GM12873 (cell line): ENCODE measurements at regions not wholly inside any gene's neighbourhood (a gene's known extent, or its start where the extent isn't known, plus 50 kb on each side); places are given as distances from the start of the nearest gene placed in this dataset.

Experiments
- TF ChIP-seq, protein P1 (sequence below): IDR thresholded peaks from 2 replicates; pipeline ENCODE4 v1.5.1; 2012; ENCODE audit warnings: low read depth, mild to moderate bottlenecking, moderate library complexity, low read length, control low read depth; ENCODE audit not compliant: insufficient read depth; ENCODE audit errors: missing control alignments

DNA sequence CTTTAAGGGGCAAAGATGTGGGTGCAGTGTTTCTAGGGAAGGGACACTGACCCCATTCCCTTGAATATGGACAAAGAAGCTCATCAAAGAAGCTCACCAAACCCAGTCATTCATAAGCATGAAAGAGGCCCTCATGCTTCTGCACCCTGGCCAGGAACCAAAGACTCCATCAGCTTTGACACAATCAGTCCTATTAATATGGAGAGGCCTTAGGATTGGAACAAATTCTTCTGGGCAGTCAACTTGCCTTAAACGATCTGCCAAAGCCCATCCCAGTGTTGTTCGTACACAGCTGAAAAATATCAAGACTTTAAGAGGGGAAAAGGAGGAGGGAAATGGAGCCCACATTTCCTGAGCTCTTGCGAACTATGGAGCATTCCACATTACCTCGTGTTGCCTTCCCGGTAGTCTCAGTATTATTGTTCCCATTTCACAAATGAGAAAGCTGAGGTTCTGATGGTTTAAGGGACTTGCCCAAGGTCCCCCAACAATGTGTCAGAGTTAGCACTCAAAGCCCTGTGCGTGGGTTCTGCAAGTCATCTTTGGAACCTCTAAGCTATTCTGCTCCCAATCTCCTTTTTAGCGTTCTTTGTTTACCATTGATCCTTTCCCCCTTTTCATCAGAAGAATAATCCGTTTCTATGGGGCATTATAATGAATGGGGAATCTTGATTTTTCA, 161.9 kb downstream of the ZBTB18 start:
- TF ChIP-seq, protein P1, sequence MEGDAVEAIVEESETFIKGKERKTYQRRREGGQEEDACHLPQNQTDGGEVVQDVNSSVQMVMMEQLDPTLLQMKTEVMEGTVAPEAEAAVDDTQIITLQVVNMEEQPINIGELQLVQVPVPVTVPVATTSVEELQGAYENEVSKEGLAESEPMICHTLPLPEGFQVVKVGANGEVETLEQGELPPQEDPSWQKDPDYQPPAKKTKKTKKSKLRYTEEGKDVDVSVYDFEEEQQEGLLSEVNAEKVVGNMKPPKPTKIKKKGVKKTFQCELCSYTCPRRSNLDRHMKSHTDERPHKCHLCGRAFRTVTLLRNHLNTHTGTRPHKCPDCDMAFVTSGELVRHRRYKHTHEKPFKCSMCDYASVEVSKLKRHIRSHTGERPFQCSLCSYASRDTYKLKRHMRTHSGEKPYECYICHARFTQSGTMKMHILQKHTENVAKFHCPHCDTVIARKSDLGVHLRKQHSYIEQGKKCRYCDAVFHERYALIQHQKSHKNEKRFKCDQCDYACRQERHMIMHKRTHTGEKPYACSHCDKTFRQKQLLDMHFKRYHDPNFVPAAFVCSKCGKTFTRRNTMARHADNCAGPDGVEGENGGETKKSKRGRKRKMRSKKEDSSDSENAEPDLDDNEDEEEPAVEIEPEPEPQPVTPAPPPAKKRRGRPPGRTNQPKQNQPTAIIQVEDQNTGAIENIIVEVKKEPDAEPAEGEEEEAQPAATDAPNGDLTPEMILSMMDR = no peak

DNA sequence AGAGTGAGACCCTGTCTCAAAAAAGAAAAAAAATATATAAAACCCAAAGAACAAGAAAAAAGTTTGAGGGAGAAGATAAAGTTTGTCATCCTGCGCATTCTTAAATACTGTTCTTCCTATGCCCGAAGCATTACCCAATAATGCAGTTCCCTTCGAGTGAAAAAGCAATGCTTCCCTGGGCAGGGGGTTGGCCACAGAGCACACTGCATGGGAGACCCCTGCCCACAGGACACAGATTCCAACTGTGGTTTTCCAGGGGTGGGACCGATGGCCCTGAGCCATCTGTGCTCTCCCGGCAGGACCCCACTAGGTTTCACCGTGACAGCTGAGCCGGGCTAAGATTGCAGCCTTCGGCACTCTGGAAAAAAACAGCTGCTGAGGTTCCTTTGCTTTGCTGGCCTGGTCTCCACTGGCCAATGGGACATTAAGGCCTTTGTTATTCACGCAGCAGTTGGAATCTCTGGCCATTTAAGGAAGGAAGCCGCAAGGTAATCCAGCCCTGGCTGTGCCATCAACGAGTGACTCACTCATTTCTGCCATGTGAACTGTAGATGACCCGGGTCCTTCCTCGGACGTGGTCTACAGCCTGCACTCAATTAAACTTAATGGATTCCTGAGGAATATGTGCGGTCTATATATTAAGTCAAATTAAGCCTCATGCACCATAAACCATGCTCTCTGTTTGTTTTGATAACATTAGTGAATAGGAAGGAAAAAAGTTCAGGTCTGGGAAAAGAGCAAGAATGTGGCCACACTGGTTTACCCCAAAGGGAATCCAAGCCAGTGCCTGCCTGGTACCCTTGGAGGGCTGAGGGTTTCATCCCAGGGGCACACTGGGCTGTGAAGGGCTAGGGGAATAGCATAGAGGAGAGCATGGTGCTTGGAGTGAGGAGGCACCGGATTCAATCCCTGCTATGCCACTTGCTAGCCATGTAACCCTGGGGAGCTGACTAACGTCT, 163.2 kb downstream of the ZBTB18 start:
- TF ChIP-seq, protein P1 = no peak

DNA sequence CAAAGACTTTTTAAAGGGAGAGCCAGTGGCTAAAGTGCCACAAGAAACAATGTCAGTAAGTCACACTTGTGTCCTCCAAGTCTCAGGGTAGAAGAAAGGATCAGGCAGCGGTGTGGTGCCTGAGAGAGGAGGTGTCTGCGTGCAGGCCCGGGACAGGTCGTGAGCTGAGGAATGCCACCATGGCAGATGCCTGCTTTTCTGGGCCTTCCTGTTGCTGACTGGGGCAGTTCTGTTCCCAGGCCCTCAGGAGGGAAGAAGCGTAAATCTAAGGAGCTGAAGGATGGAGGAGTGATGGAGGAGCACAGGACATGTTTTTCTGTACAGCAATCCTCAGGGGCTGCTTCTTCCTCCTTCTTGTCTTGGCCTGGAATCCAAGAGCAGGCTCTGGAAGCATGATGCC, 165.8 kb downstream of the ZBTB18 start:
- TF ChIP-seq, protein P1 = no peak

DNA sequence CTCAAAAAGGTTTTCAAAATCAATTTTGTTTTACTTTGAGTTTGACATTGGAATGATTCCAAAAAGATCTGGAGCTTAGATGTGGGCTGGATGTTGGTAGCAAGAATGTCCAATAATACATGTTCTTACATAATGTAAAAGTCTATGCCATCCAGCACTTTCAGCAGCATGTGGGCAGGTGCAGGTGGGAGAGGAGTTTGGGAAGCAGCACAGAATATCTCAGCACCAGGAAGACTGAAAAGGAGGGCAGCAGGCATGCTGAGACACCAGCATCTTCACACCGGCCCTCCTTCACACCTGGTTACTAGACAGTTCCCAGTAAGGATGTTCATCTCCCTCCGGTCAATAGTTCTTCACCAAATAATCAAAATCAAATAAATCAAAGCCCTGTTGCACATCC, 166.6 kb downstream of the ZBTB18 start:
- TF ChIP-seq, protein P1 = no peak

DNA sequence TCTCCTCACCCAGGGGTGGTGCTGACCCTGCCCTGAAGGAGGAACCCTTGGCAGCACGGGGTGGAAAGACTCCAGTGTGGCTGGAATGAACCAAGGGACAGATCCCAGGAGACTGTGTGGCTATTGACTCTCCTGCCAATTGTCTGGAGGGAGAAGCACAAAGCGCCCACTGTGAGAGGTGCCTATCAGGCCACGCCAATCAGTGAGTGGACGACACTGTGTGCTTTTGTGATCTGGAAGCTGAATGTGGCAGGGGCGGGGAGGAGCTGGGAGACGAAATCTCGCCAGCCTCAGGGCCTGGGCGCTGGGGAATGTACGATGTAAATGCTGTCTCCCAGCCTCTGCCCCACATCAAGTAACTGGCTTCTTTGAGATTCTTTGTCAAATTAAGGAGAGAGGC, 167.1 kb downstream of the ZBTB18 start:
- TF ChIP-seq, protein P1 = no peak

DNA sequence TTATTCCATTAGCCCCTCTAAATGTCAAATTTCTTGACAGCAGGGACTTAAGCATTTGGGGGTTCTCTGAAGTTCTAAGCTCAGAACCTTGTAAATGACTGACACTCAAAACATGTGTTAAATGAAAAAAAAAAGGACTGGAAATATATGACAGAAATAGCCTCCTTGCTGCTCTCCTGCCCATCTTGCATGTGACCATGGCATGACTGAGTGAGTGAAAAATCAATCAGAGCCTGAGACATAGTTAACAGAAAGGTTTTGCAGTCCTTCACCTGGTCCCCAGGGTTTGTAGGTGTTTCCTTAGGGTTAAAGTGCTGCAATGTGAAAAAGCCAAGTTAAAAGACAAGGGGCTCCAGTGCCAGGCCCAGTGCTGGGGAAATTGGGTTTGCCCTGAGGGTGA, 168.1 kb downstream of the ZBTB18 start:
- TF ChIP-seq, protein P1 = no peak

DNA sequence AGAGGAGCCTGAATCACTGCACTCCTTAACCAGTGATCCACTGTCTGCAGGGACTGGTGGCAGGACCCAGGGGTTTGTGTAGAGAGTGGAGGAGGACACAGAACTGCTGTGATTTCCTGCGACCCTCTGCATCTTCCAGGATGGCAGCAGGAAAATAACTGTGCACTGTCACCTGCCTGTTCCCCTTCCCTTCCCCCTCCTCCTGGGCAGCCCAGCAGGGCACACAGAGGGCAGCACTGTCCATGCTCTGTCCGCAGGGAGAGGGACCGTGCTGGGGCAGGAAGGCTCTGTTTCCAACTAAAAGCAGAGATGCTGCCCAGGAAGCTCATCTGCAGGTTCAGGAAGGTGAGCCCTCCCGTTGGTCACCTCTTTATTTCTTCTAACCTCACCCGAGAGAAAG, 168.7 kb downstream of the ZBTB18 start:
- TF ChIP-seq, protein P1 = no peak
